CD14-positive monocyte (primary cell): ENCODE measurements at regions not wholly inside any gene's neighbourhood (a gene's known extent, or its start where the extent isn't known, plus 50 kb on each side); places are given as distances from the start of the nearest gene placed in this dataset.
"Not testable (repeated sequence)": the region's sequence is repeated elsewhere in the genome, so short reads cannot be mapped to it uniquely, and the experiment has no call there.

ENCODE experiments used
- DNase-seq, 3 donors: peaks; one replicate each; pipeline ENCODE4 v3.0.0-alpha.2; 2011 to 2022
- H2AFZ ChIP-seq: 2 replicates; pipeline ENCODE4 v1.6.0; 2012; ENCODE audit warnings: mild to moderate bottlenecking, low read depth, low read length, inconsistent platforms; ENCODE audit not compliant: insufficient read depth, poor library complexity, severe bottlenecking
- H3K27ac ChIP-seq, 2 donors: 1 replicate in 1 of 2; 2 replicates in 1 of 2; pipeline ENCODE4 v1.5.1; 2012 to 2013; ENCODE audit warnings: low read length in 2 of 2, control low read depth in 1 of 2, inconsistent platforms in 1 of 2, low read depth in 1 of 2, mild to moderate bottlenecking in 1 of 2
- H3K27me3 ChIP-seq, 2 donors: one replicate each; pipeline versions ENCODE4 v1.6.0 to v1.6.1; 2011 to 2013; ENCODE audit warnings: low read length in 2 of 2; ENCODE audit not compliant: control insufficient read depth in 2 of 2, insufficient read depth in 2 of 2
- H3K36me3 ChIP-seq, 2 donors: replicated peaks in 1 of 2; 1 replicate in 1 of 2; 2 replicates in 1 of 2; pipeline versions ENCODE4 v1.5.1 to v1.6.1; 2012 to 2013; ENCODE audit warnings: low read length in 2 of 2, control low read depth in 1 of 2, inconsistent platforms in 1 of 2, mild to moderate bottlenecking in 1 of 2; ENCODE audit not compliant: insufficient read depth in 2 of 2, control insufficient read depth in 1 of 2
- H3K4me1 ChIP-seq, 2 donors: 1 replicate in 1 of 2; 2 replicates in 1 of 2; pipeline versions ENCODE4 v1.5.1 to v1.6.1; 2012 to 2013; ENCODE audit warnings: low read length in 2 of 2, control low read depth in 1 of 2, inconsistent platforms in 1 of 2, mild to moderate bottlenecking in 1 of 2, moderate library complexity in 1 of 2; ENCODE audit not compliant: insufficient read depth in 2 of 2, control insufficient read depth in 1 of 2
- H3K4me2 ChIP-seq: replicated peaks from 2 replicates; pipeline ENCODE3; 2012; ENCODE audit warnings: low read length, moderate library complexity, mild to moderate bottlenecking; ENCODE audit not compliant: poor library complexity, severe bottlenecking; ENCODE audit errors: extremely low read depth
- H3K4me3 ChIP-seq, 3 experiments: fragments of 200-600 bp in 1 of 3; sonication (generic) in 1 of 3; replicated peaks in 1 of 3; 1 replicate in 2 of 3; 2 replicates in 1 of 3; pipeline ENCODE4 v1.5.1; 2011 to 2013; ENCODE audit warnings: low read length in 3 of 3, mild to moderate bottlenecking in 3 of 3, control low read depth in 2 of 3, low read depth in 2 of 3, inconsistent platforms in 1 of 3, moderate library complexity in 1 of 3
- H3K79me2 ChIP-seq: 2 replicates; pipeline ENCODE4 v1.6.0; 2012; ENCODE audit warnings: mild to moderate bottlenecking, control low read depth, inconsistent platforms, low read length, moderate library complexity; ENCODE audit not compliant: insufficient read depth
- H3K9ac ChIP-seq: 2 replicates; pipeline ENCODE4 v1.6.0; 2017; ENCODE audit warnings: low read length, mild to moderate bottlenecking; ENCODE audit not compliant: insufficient read depth, poor library complexity, severe bottlenecking
- H3K9me3 ChIP-seq, 2 donors: replicated peaks in 1 of 2; 1 replicate in 1 of 2; 2 replicates in 1 of 2; pipeline versions ENCODE4 v1.5.1 to v1.6.1; 2012 to 2013; ENCODE audit warnings: low read length in 2 of 2, control low read depth in 1 of 2; ENCODE audit not compliant: control insufficient read depth in 1 of 2, insufficient read depth in 1 of 2
- H4K20me1 ChIP-seq: 2 replicates; pipeline ENCODE4 v1.6.0; 2012; ENCODE audit warnings: mild to moderate bottlenecking, low read length, control low read depth, moderate library complexity; ENCODE audit not compliant: insufficient read depth
- H3K27ac Mint-ChIP-seq, 7 donors: one replicate each; pipeline ENCODE4 v1.8.0; 2020; ENCODE audit warnings: mild to moderate bottlenecking in 7 of 7, mixed read lengths in 7 of 7, moderate library complexity in 6 of 7, inconsistent platforms in 2 of 7
- H3K27me3 Mint-ChIP-seq, 3 donors: one replicate each; pipeline ENCODE4 v1.8.0; 2021 to 2022; ENCODE audit warnings: low read depth in 3 of 3, mild to moderate bottlenecking in 3 of 3, mixed read lengths in 3 of 3, moderate library complexity in 3 of 3, inconsistent platforms in 1 of 3
- H3K36me3 Mint-ChIP-seq, 2 donors: one replicate each; pipeline ENCODE4 v1.8.0; 2020; ENCODE audit warnings: mixed read lengths in 2 of 2, inconsistent platforms in 1 of 2, mild to moderate bottlenecking in 1 of 2
- H3K4me1 Mint-ChIP-seq: one replicate; pipeline ENCODE4 v1.8.0; 2020; ENCODE audit warnings: mild to moderate bottlenecking, mixed read lengths
- H3K4me3 Mint-ChIP-seq, 2 donors: one replicate each; pipeline ENCODE4 v1.8.0; 2020; ENCODE audit warnings: mild to moderate bottlenecking in 2 of 2, mixed read lengths in 2 of 2, moderate library complexity in 1 of 2
- H3K9me3 Mint-ChIP-seq, 7 donors: one replicate each; pipeline ENCODE4 v1.8.0; 2020 to 2022; ENCODE audit warnings: mixed read lengths in 7 of 7, mild to moderate bottlenecking in 6 of 7, moderate library complexity in 6 of 7, inconsistent platforms in 2 of 7
- WGBS: methylation state at CpG from one replicate; pipeline ENCODE4 v1.1.5; 2013; ENCODE audit warnings: missing lambda C conversion rate; ENCODE audit not compliant: insufficient coverage; 5-methylcytosine and 5-hydroxymethylcytosine counted together
- intact Hi-C, 2 donors: fragments of 100-400 bp; cut with micrococcal nuclease; formaldehyde crosslinking; loops; one replicate each; pipeline versions ENCODE4 v1.15.0 to v1.15.1; 2023
- TF ChIP-seq, protein P1 (sequence below): fragments of 200-600 bp; IDR thresholded peaks from one replicate; pipeline ENCODE4 v1.8.0; 2022; ENCODE audit warnings: antibody characterized with exemption, mild to moderate bottlenecking

DNA sequence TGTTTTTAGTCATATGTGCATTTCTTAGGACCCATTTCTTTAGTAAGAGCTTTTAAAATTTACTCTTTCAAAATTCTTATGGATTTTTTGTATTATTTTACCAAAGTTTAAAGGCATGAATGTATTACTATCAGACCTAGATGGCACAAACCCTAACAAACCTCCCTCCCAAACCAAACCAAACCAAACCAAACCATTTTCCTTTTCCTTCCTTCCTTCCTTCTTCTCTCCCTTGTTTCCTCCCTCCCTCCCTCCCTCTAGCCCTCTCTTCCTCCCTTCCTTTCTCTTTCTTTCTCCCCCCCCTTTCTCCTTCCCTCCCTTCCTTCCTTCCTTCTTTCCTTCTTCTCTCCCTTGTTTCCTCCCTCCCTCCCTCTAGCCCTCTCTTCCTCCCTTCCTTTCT lies 1001.8 kb upstream of the CITED2 start:
- no peak overlapping the region for H3K27ac Mint-ChIP-seq

GRCh38 chr6:140373728-140374127 lies 999.3 kb upstream of the CITED2 start:
- DNase-seq, H3K36me3 Mint-ChIP-seq, H3K4me1 Mint-ChIP-seq, H3K4me3 Mint-ChIP-seq, H3K27ac Mint-ChIP-seq, H4K20me1 ChIP-seq, H2AFZ ChIP-seq, H3K27ac ChIP-seq, intact Hi-C loops, H3K79me2 ChIP-seq, H3K36me3 ChIP-seq, H3K4me1 ChIP-seq, H3K27me3 Mint-ChIP-seq, H3K27me3 ChIP-seq, H3K9ac ChIP-seq, H3K9me3 ChIP-seq, H3K4me3 ChIP-seq, H3K4me2 ChIP-seq: not testable (repeated sequence)
- WGBS, result 97% methylated on average over 9 of the region's 24 CpGs
- H3K9me3 Mint-ChIP-seq, result peaks cover 6 to 20% (median 12%) of the 10 kb centered on the region in 7 donors

More for the DNA sequence above, 1001.8 kb upstream of the CITED2 start:
- Mint-ChIP-seq H3K4me1 (peaks cover 4% of the 10 kb centered on the region), H3K9me3 (peaks cover 6 to 20% (median 13%) of the 10 kb centered on the region in 7 donors), H3K27me3 (peaks cover 0 to 3% (median 2%) of the 10 kb centered on the region in 3 donors), H3K36me3 (no peaks in the 10 kb centered on the region), H3K4me3 (no peak overlapping the region)
- Histone ChIP-seq H3K4me3 (no peak overlapping the region), H3K79me2 (no peaks in the 10 kb centered on the region), H3K4me2 (no peak overlapping the region), H3K4me1 (no peaks in the 10 kb centered on the region), H3K9me3 (peaks cover 0 to 4% of the 10 kb centered on the region in 2 donors), H3K27ac (no peak overlapping the region), H3K36me3 (no peaks in the 10 kb centered on the region), H3K9ac (no peak overlapping the region), H3K27me3 (no peaks in the 10 kb centered on the region), H2AFZ (no peak overlapping the region), H4K20me1 (no peaks in the 10 kb centered on the region)
- intact Hi-C loops, result no loop called here
- DNase-seq, result no peak
- TF ChIP-seq, protein P1, sequence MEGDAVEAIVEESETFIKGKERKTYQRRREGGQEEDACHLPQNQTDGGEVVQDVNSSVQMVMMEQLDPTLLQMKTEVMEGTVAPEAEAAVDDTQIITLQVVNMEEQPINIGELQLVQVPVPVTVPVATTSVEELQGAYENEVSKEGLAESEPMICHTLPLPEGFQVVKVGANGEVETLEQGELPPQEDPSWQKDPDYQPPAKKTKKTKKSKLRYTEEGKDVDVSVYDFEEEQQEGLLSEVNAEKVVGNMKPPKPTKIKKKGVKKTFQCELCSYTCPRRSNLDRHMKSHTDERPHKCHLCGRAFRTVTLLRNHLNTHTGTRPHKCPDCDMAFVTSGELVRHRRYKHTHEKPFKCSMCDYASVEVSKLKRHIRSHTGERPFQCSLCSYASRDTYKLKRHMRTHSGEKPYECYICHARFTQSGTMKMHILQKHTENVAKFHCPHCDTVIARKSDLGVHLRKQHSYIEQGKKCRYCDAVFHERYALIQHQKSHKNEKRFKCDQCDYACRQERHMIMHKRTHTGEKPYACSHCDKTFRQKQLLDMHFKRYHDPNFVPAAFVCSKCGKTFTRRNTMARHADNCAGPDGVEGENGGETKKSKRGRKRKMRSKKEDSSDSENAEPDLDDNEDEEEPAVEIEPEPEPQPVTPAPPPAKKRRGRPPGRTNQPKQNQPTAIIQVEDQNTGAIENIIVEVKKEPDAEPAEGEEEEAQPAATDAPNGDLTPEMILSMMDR, result no peak
